SK-N-SH treated with all-trans-retinoic acid at 6 μM for 48 hours (cell line): ENCODE measurements at regions not wholly inside any gene's neighbourhood (a gene's known extent, or its start where the extent isn't known, plus 50 kb on each side); places are given as distances from the start of the nearest gene placed in this dataset.

Source experiments
- ARNTL ChIP-seq: fragments of 450-650 bp; formaldehyde crosslinking; IDR thresholded peaks from 2 replicates; pipeline ENCODE4 v1.5.0; 2020; ENCODE audit warnings: low read depth, mild to moderate bottlenecking, moderate library complexity, borderline replicate concordance
- BACH2 ChIP-seq: fragments of 250-450 bp; sonication (Bioruptor Pico); IDR thresholded peaks from 2 replicates; pipeline ENCODE4 v1.9.0; 2021; ENCODE audit warnings: mild to moderate bottlenecking, borderline replicate concordance
- CSRNP3 ChIP-seq: fragments of 250-450 bp; sonication (Bioruptor Pico); IDR thresholded peaks from 2 replicates; pipeline ENCODE4 v1.5.1; 2021; ENCODE audit warnings: mild to moderate bottlenecking, moderate library complexity
- OSR1 ChIP-seq: fragments of 250-450 bp; sonication (Bioruptor Pico); IDR thresholded peaks from 2 replicates; pipeline ENCODE4 v1.8.0; 2022; ENCODE audit warnings: moderate library complexity, mild to moderate bottlenecking, inconsistent platforms
- RARB ChIP-seq: fragments of 250-450 bp; sonication (Bioruptor Pico); IDR thresholded peaks from 2 replicates; pipeline ENCODE4 v1.8.0; 2021; ENCODE audit warnings: mild to moderate bottlenecking, moderate library complexity
- SNAI2 ChIP-seq: fragments of 250-450 bp; sonication (Bioruptor Pico); IDR thresholded peaks from 2 replicates; pipeline ENCODE4 v1.5.0; 2020; ENCODE audit warnings: mild to moderate bottlenecking, moderate library complexity
- ZFP30 ChIP-seq: fragments of 450-650 bp; formaldehyde crosslinking; IDR thresholded peaks from 2 replicates; pipeline ENCODE4 v1.5.0; 2022; ENCODE audit warnings: mild to moderate bottlenecking, moderate library complexity
- TF ChIP-seq, protein P1 (sequence below): fragments of 250-450 bp; sonication (Bioruptor Pico); IDR thresholded peaks from 2 replicates; pipeline ENCODE4 v1.8.0; 2021; ENCODE audit warnings: low read depth, mild to moderate bottlenecking, moderate library complexity, borderline replicate concordance
- TF ChIP-seq, protein P2 (sequence below): fragments of 250-450 bp; sonication (Bioruptor Pico); IDR thresholded peaks from 2 replicates; pipeline ENCODE4 v1.8.0; 2020; ENCODE audit warnings: mild to moderate bottlenecking, moderate library complexity, borderline replicate concordance

GRCh38 chrX:69038188-69038587, 127.1 kb downstream of the PJA1 start:
- TF ChIP-seq SNAI2 (CRISPR knock-in tag) (no peak), BACH2 (CRISPR knock-in tag) (no peak), RARB (CRISPR knock-in tag) (no peak), ZFP30 (CRISPR knock-in tag) (no peak), ARNTL (CRISPR knock-in tag) (no peak), CSRNP3 (CRISPR knock-in tag) (no peak), OSR1 (CRISPR knock-in tag) (no peak)
- TF ChIP-seq, protein P1, sequence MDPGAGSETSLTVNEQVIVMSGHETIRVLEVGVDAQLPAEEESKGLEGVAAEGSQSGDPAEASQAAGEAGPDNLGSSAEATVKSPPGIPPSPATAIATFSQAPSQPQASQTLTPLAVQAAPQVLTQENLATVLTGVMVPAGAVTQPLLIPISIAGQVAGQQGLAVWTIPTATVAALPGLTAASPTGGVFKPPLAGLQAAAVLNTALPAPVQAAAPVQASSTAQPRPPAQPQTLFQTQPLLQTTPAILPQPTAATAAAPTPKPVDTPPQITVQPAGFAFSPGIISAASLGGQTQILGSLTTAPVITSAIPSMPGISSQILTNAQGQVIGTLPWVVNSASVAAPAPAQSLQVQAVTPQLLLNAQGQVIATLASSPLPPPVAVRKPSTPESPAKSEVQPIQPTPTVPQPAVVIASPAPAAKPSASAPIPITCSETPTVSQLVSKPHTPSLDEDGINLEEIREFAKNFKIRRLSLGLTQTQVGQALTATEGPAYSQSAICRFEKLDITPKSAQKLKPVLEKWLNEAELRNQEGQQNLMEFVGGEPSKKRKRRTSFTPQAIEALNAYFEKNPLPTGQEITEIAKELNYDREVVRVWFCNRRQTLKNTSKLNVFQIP (CRISPR knock-in tag), result no peak
- TF ChIP-seq, protein P2, sequence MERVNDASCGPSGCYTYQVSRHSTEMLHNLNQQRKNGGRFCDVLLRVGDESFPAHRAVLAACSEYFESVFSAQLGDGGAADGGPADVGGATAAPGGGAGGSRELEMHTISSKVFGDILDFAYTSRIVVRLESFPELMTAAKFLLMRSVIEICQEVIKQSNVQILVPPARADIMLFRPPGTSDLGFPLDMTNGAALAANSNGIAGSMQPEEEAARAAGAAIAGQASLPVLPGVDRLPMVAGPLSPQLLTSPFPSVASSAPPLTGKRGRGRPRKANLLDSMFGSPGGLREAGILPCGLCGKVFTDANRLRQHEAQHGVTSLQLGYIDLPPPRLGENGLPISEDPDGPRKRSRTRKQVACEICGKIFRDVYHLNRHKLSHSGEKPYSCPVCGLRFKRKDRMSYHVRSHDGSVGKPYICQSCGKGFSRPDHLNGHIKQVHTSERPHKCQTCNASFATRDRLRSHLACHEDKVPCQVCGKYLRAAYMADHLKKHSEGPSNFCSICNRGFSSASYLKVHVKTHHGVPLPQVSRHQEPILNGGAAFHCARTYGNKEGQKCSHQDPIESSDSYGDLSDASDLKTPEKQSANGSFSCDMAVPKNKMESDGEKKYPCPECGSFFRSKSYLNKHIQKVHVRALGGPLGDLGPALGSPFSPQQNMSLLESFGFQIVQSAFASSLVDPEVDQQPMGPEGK (CRISPR knock-in tag), result no peak
